ENCODE measurements at regions not wholly inside any gene's neighbourhood (a gene's known extent, or its start where the extent isn't known, plus 50 kb on each side); places are given as distances from the start of the nearest gene placed in this dataset.

DNA sequence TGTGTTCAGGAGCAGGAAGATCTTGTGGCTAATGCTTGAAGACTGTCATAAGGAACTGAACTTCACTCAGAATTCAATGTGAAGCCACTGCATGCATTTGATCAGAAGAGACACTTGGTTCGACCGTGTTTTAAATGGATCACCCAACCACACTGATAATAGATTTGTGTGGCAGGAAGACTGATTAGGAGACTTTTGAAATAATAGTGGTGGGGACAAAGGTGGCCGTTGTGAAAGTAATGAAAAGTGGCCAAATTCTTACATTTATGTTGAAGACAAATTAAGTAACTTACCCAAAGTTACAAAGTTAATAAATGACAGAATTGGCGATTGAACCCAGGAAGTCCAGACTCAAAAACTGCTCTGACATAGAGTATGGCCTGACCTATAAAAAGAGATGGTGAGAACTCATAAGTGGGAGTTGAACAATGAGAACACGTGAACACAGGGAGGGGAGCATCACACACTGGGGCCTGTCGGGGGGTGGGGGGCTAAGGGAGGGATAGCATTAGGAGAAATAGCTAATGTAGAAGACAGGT is 286.9 kb upstream of the DNAJC19 start:
- TF ChIP-seq, protein P1, sequence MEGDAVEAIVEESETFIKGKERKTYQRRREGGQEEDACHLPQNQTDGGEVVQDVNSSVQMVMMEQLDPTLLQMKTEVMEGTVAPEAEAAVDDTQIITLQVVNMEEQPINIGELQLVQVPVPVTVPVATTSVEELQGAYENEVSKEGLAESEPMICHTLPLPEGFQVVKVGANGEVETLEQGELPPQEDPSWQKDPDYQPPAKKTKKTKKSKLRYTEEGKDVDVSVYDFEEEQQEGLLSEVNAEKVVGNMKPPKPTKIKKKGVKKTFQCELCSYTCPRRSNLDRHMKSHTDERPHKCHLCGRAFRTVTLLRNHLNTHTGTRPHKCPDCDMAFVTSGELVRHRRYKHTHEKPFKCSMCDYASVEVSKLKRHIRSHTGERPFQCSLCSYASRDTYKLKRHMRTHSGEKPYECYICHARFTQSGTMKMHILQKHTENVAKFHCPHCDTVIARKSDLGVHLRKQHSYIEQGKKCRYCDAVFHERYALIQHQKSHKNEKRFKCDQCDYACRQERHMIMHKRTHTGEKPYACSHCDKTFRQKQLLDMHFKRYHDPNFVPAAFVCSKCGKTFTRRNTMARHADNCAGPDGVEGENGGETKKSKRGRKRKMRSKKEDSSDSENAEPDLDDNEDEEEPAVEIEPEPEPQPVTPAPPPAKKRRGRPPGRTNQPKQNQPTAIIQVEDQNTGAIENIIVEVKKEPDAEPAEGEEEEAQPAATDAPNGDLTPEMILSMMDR (conservative IDR thresholded peaks at IDR 0.05; ENCODE audit: low read depth, low read length), result no peak
- DNase-seq (ENCODE audit: low read depth), result no peak
- H3K4me3 ChIP-seq (ENCODE audit: low read depth, low read length), result no peak overlapping the region

DNA sequence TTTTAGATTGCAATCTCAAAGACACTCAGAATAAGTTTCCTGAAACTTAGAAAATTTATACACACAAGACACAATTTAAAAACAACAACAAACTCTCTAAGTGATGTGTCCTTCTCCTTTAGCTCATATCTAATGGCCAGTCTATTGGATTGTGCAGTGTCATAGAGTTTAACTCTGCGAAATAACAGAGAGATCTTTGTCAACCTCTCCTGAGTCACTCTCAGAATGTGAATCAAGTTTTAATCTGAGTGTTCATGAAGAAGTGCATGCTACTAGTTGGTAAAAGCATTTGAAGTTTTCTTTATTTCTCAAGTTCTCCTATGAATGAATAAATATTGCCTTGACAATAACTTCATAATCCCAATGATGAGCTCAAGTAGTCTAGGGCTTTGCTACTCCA is 284.5 kb upstream of the DNAJC19 start:
- DNase-seq (ENCODE audit: low read depth), result no peak
- TF ChIP-seq, protein P1 (conservative IDR thresholded peaks at IDR 0.05; ENCODE audit: low read depth, low read length), result no peak
- H3K4me3 ChIP-seq (ENCODE audit: low read depth, low read length), result no peak overlapping the region

DNA sequence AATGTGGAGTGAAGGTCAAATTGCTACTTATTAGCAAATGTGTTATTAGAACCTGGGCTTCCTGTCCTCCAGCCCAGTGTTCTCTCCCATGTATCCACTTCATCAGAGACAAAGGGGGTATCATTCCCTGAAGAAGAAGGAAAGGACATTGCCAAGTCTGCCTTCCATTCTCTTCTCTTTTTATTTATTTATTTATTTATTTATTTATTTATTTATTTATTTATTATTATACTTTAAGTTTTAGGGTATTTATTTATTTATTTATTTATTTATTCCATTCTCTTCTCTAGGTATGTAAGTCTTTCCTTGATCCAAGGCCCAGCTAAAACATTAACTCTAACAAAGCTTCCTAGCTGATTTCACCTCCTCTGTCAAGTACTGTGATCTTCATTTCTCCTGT is 277.8 kb upstream of the DNAJC19 start:
- DNase-seq (ENCODE audit: low read depth), result no peak
- TF ChIP-seq, protein P1 (conservative IDR thresholded peaks at IDR 0.05; ENCODE audit: low read depth, low read length), result no peak

DNA sequence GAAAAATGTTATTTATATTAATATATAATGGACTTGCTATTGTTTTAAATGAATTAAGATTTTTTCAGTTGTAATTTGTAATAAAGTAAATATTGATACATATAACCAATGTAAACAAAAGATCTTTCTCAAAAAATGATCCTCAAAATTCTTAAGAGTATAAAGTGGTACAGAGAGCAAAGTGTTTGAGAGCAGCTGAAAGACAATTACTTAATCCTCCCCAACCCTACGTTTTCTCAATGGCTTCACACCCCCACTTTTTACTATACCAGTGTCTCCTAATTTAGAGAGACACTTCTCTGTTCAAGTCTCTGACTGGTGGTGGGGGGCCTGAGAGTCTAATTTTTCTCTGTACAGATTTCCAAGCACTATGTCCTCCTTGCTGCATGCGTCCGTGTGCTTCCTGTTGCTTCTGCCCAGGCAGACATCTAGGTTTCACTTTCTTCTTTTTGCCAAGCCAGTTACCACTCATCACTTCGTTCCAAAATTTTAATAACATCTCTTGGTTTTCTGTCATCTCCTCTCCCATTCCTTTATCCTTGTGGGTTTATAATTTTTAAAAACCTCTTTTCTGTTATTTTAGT is 276.3 kb upstream of the DNAJC19 start:
- DNase-seq (ENCODE audit: low read depth), result peak; percentile 35
- TF ChIP-seq, protein P1 (conservative IDR thresholded peaks at IDR 0.05; ENCODE audit: low read depth, low read length), result no peak
- peak overlapping the region; percentile 39 for H3K4me3 ChIP-seq (ENCODE audit: low read depth, low read length)

More for the DNA sequence above, 277.8 kb upstream of the DNAJC19 start:
- H3K4me3 ChIP-seq (ENCODE audit: low read depth, low read length), result no peak overlapping the region

DNA sequence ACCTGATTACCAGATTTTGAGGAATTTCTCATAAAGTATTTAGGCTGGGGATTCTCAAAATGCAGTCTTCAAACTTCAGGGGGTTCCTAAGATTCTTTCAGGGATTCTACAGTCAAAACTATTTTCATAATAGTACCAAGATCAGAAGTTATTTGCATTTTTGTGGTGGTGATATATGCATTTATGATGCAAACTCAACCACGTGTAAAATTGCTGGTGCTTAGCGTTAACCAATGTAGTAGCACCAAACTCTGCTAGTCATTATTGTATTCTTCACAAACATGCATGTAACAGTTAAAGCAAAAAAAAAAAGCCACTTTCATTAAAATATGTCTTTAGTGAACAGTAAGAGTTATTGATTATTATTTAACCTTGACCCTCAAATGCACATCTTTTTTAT is 274.9 kb upstream of the DNAJC19 start:
- no peak overlapping the region for H3K4me3 ChIP-seq (ENCODE audit: low read depth, low read length)
- DNase-seq (ENCODE audit: low read depth), result peak; percentile 3
- TF ChIP-seq, protein P1 (conservative IDR thresholded peaks at IDR 0.05; ENCODE audit: low read depth, low read length), result no peak

DNA sequence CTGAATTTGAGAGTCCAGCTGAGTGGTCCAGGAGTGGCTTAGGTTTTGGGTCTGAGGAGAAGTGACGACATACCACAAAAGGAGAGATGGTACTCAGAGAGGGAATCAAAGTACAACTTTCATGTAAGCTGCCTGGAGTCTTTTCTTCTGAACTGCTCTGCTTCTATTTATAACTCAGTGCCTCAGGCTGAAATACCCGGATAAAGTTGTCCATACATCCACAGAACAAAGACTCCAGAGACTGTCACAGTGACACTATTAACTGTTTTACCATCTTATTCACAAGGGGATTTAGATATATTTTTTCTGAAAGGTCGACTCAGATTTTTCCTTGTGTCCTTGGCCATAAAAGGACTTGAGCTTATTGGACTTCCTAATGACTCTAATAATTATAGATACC is 264.3 kb upstream of the DNAJC19 start:
- no peak for DNase-seq (ENCODE audit: low read depth)
- TF ChIP-seq, protein P1 (conservative IDR thresholded peaks at IDR 0.05; ENCODE audit: low read depth, low read length), result no peak

DNA sequence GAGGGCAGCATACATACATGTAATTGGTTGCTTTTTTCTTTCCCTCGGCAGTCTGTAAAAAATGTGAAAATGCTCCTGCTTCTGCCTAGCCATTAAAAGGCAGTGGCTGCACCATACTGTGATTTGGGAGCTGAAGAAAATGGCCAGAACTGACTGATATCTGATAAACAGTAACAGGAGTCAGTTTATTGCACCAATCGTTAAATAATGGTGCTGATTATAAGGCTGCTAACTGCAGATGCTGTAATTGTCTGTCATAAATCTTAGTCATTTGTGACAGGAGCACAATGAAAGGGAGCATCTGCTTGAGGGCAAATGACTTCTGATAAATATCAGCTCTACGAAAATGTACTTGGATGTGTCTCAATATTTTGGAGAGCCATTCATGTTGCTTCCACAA is 263.1 kb upstream of the DNAJC19 start:
- no peak overlapping the region for H3K4me3 ChIP-seq (ENCODE audit: low read depth, low read length)
- no peak for DNase-seq (ENCODE audit: low read depth)
- TF ChIP-seq, protein P1 (conservative IDR thresholded peaks at IDR 0.05; ENCODE audit: low read depth, low read length), result no peak

More for the DNA sequence above, 264.3 kb upstream of the DNAJC19 start:
- no peak overlapping the region for H3K4me3 ChIP-seq (ENCODE audit: low read depth, low read length)
